ENCODE measurements at regions not wholly inside any gene's neighbourhood (a gene's known extent, or its start where the extent isn't known, plus 50 kb on each side); places are given as distances from the start of the nearest gene placed in this dataset.

DNA sequence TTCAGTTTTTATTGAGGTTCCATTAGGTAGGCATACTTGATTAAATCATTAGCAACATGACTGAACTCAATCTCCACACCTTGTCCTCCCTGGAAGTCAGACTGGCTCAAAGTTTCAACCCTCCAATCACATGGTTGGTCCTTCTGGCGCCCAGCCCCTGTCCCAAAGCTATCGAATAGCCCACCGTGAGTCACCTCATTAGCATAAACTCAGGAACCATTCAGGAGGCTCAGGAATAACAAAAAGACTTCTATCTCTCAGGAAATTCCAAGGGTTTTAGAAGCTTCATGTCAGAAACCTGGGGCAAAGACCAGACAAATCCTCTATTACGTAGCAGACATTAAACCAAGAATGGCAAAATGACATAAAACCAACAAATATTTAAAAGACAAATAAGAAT is 78.6 kb downstream of the RGS2 start:
- CTCF ChIA-PET, result no interaction called here

DNA sequence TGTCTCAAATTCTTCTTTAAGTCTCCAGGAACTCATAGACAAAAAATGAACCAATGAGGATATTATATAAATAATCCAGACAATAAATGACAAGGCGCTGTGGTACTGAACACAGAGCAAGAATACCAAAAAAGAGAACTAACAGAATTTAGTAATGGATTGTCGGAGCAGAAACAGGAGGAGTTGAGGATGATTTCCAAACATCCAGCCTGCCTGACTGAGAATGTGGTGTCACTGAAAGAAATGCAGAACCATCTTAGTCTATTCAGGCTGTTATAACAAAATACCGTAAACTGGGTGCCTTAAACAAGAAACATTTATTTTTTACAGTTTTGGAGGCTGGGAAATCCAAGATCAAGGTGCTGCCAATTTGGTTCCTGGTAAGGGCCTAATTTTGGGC is 79.7 kb downstream of the RGS2 start:
- no peak overlapping the region for H3K4me3 ChIP-seq (ENCODE audit: low read depth, low read length)
- ChIA-PET CTCF (no interaction called here), POLR2A (no interaction called here)
- H3K36me3 ChIP-seq (ENCODE audit: control insufficient read depth in 2 of 2, insufficient read depth in 1 of 2, low read length in 2 of 2), result no peaks in the 10 kb centered on the region
- no peaks in the 10 kb centered on the region for H3K9me3 ChIP-seq (ENCODE audit: control insufficient read depth, insufficient read depth, low read depth, low read length)
- H3K4me1 ChIP-seq (ENCODE audit: control insufficient read depth, insufficient read depth, low read length), result peaks cover 4% of the 10 kb centered on the region; the same call in 1 of the 2 replicates
- no peak overlapping the region for H3K27ac ChIP-seq (ENCODE audit: extremely low read depth, low read depth, low read length)
- TF ChIP-seq ZFP69B (tag by site-specific recombination; IDR thresholded peaks at IDR 0.05), result no peak
- no peak for TF ChIP-seq ZNF610 (tag by site-specific recombination; IDR thresholded peaks at IDR 0.05; ENCODE audit: borderline replicate concordance)
- TF ChIP-seq ZNF791 (tag by site-specific recombination; IDR thresholded peaks at IDR 0.05), result no peak
- TF ChIP-seq ZNF585B (tag by site-specific recombination; IDR thresholded peaks at IDR 0.05), result no peak
- TF ChIP-seq OSR2 (tag by site-specific recombination; IDR thresholded peaks at IDR 0.05), result no peak
- TF ChIP-seq ZNF341 (tag by site-specific recombination; IDR thresholded peaks at IDR 0.05; ENCODE audit: low read depth), result no peak
- TF ChIP-seq, protein P1, sequence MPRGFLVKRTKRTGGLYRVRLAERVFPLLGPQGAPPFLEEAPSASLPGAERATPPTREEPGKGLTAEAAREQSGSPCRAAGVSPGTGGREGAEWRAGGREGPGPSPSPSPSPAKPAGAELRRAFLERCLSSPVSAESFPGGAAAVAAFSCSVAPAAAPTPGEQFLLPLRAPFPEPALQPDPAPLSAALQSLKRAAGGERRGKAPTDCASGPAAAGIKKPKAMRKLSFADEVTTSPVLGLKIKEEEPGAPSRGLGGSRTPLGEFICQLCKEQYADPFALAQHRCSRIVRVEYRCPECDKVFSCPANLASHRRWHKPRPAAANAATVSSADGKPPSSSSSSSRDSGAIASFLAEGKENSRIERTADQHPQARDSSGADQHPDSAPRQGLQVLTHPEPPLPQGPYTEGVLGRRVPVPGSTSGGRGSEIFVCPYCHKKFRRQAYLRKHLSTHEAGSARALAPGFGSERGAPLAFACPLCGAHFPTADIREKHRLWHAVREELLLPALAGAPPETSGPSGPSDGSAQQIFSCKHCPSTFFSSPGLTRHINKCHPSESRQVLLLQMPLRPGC (tag by site-specific recombination; IDR thresholded peaks at IDR 0.05), result no peak
- TF ChIP-seq, protein P2, sequence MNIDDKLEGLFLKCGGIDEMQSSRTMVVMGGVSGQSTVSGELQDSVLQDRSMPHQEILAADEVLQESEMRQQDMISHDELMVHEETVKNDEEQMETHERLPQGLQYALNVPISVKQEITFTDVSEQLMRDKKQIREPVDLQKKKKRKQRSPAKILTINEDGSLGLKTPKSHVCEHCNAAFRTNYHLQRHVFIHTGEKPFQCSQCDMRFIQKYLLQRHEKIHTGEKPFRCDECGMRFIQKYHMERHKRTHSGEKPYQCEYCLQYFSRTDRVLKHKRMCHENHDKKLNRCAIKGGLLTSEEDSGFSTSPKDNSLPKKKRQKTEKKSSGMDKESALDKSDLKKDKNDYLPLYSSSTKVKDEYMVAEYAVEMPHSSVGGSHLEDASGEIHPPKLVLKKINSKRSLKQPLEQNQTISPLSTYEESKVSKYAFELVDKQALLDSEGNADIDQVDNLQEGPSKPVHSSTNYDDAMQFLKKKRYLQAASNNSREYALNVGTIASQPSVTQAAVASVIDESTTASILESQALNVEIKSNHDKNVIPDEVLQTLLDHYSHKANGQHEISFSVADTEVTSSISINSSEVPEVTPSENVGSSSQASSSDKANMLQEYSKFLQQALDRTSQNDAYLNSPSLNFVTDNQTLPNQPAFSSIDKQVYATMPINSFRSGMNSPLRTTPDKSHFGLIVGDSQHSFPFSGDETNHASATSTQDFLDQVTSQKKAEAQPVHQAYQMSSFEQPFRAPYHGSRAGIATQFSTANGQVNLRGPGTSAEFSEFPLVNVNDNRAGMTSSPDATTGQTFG (tag by site-specific recombination; IDR thresholded peaks at IDR 0.05; ENCODE audit: borderline replicate concordance), result no peak
- no peak for TF ChIP-seq ZNF654 (tag by site-specific recombination; IDR thresholded peaks at IDR 0.05; ENCODE audit: low read depth)

More for the DNA sequence above, 78.6 kb downstream of the RGS2 start:
- Histone ChIP-seq H3K27ac (ENCODE audit: extremely low read depth, low read depth, low read length) (no peak overlapping the region), H3K4me1 (ENCODE audit: control insufficient read depth, insufficient read depth, low read length) (peaks cover 4% of the 10 kb centered on the region; the same call in 1 of the 2 replicates), H3K4me3 (ENCODE audit: low read depth, low read length) (no peak overlapping the region), H3K9me3 (ENCODE audit: control insufficient read depth, insufficient read depth, low read depth, low read length) (no peaks in the 10 kb centered on the region), H3K36me3 (ENCODE audit: control insufficient read depth in 2 of 2, insufficient read depth in 1 of 2, low read length in 2 of 2) (no peaks in the 10 kb centered on the region)
- POLR2A ChIA-PET, result no interaction called here
- TF ChIP-seq, protein P3, sequence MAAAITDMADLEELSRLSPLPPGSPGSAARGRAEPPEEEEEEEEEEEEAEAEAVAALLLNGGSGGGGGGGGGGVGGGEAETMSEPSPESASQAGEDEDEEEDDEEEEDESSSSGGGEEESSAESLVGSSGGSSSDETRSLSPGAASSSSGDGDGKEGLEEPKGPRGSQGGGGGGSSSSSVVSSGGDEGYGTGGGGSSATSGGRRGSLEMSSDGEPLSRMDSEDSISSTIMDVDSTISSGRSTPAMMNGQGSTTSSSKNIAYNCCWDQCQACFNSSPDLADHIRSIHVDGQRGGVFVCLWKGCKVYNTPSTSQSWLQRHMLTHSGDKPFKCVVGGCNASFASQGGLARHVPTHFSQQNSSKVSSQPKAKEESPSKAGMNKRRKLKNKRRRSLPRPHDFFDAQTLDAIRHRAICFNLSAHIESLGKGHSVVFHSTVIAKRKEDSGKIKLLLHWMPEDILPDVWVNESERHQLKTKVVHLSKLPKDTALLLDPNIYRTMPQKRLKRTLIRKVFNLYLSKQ (tag by site-specific recombination; IDR thresholded peaks at IDR 0.05; ENCODE audit: borderline replicate concordance), result no peak
- no peak for TF ChIP-seq ZBTB1 (tag by site-specific recombination; IDR thresholded peaks at IDR 0.05)
- TF ChIP-seq ZSCAN23 (tag by site-specific recombination; IDR thresholded peaks at IDR 0.05), result no peak
- TF ChIP-seq GLI4 (tag by site-specific recombination; IDR thresholded peaks at IDR 0.05), result no peak
- TF ChIP-seq ZNF621 (tag by site-specific recombination; IDR thresholded peaks at IDR 0.05), result no peak
- TF ChIP-seq, protein P4, sequence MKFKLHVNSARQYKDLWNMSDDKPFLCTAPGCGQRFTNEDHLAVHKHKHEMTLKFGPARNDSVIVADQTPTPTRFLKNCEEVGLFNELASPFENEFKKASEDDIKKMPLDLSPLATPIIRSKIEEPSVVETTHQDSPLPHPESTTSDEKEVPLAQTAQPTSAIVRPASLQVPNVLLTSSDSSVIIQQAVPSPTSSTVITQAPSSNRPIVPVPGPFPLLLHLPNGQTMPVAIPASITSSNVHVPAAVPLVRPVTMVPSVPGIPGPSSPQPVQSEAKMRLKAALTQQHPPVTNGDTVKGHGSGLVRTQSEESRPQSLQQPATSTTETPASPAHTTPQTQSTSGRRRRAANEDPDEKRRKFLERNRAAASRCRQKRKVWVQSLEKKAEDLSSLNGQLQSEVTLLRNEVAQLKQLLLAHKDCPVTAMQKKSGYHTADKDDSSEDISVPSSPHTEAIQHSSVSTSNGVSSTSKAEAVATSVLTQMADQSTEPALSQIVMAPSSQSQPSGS (tag by site-specific recombination; IDR thresholded peaks at IDR 0.05; ENCODE audit: low read depth), result no peak
- TF ChIP-seq REPIN1 (tag by site-specific recombination; IDR thresholded peaks at IDR 0.05; ENCODE audit: low read depth), result no peak
- TF ChIP-seq OVOL3 (tag by site-specific recombination; IDR thresholded peaks at IDR 0.05), result no peak
- no peak for TF ChIP-seq RBAK (tag by site-specific recombination; IDR thresholded peaks at IDR 0.05)
- TF ChIP-seq, protein P5, sequence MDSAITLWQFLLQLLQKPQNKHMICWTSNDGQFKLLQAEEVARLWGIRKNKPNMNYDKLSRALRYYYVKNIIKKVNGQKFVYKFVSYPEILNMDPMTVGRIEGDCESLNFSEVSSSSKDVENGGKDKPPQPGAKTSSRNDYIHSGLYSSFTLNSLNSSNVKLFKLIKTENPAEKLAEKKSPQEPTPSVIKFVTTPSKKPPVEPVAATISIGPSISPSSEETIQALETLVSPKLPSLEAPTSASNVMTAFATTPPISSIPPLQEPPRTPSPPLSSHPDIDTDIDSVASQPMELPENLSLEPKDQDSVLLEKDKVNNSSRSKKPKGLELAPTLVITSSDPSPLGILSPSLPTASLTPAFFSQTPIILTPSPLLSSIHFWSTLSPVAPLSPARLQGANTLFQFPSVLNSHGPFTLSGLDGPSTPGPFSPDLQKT (IDR thresholded peaks at IDR 0.05; ENCODE audit: borderline replicate concordance, low read depth, low read length), result no peak
- TF ChIP-seq ZNF837 (tag by site-specific recombination; IDR thresholded peaks at IDR 0.05), result no peak
- TF ChIP-seq SALL2 (tag by site-specific recombination; IDR thresholded peaks at IDR 0.05; ENCODE audit: borderline replicate concordance), result no peak
- TF ChIP-seq, protein P6, sequence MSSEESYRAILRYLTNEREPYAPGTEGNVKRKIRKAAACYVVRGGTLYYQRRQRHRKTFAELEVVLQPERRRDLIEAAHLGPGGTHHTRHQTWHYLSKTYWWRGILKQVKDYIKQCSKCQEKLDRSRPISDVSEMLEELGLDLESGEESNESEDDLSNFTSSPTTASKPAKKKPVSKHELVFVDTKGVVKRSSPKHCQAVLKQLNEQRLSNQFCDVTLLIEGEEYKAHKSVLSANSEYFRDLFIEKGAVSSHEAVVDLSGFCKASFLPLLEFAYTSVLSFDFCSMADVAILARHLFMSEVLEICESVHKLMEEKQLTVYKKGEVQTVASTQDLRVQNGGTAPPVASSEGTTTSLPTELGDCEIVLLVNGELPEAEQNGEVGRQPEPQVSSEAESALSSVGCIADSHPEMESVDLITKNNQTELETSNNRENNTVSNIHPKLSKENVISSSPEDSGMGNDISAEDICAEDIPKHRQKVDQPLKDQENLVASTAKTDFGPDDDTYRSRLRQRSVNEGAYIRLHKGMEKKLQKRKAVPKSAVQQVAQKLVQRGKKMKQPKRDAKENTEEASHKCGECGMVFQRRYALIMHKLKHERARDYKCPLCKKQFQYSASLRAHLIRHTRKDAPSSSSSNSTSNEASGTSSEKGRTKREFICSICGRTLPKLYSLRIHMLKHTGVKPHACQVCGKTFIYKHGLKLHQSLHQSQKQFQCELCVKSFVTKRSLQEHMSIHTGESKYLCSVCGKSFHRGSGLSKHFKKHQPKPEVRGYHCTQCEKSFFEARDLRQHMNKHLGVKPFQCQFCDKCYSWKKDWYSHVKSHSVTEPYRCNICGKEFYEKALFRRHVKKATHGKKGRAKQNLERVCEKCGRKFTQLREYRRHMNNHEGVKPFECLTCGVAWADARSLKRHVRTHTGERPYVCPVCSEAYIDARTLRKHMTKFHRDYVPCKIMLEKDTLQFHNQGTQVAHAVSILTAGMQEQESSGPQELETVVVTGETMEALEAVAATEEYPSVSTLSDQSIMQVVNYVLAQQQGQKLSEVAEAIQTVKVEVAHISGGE (tag by site-specific recombination; conservative IDR thresholded peaks at IDR 0.05; ENCODE audit: low read depth), result no peak
- TF ChIP-seq ZNF302 (tag by site-specific recombination; IDR thresholded peaks at IDR 0.05; ENCODE audit: low read depth), result no peak
- TF ChIP-seq, protein P7, sequence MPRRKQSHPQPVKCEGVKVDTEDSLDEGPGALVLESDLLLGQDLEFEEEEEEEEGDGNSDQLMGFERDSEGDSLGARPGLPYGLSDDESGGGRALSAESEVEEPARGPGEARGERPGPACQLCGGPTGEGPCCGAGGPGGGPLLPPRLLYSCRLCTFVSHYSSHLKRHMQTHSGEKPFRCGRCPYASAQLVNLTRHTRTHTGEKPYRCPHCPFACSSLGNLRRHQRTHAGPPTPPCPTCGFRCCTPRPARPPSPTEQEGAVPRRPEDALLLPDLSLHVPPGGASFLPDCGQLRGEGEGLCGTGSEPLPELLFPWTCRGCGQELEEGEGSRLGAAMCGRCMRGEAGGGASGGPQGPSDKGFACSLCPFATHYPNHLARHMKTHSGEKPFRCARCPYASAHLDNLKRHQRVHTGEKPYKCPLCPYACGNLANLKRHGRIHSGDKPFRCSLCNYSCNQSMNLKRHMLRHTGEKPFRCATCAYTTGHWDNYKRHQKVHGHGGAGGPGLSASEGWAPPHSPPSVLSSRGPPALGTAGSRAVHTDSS (tag by site-specific recombination; IDR thresholded peaks at IDR 0.05), result no peak
- no peak for TF ChIP-seq ZNF529 (tag by site-specific recombination; IDR thresholded peaks at IDR 0.05; ENCODE audit: insufficient replicate concordance)
- TF ChIP-seq ZNF138 (tag by site-specific recombination; IDR thresholded peaks at IDR 0.05; ENCODE audit: borderline replicate concordance), result no peak

Data from HEK293 (cell line).